ENCODE measurements at regions not wholly inside any gene's neighbourhood (a gene's known extent, or its start where the extent isn't known, plus 50 kb on each side); places are given as distances from the start of the nearest gene placed in this dataset. TPM values are rescaled to one million over a fixed set of nuclear protein-coding genes. Genes with fewer than 3 reads are reported as not detected.

Small RNA genes lying in the stretch of these regions (small RNA-seq; reads per million reads assigned to genes)
- not detected for gene RF01983 (ENCODE audit: insufficient read depth)
